ENCODE measurements at regions not wholly inside any gene's neighbourhood (a gene's known extent, or its start where the extent isn't known, plus 50 kb on each side); places are given as distances from the start of the nearest gene placed in this dataset.
"Not testable (repeated sequence)": the region's sequence is repeated elsewhere in the genome, so short reads cannot be mapped to it uniquely, and the experiment has no call there.

DNA sequence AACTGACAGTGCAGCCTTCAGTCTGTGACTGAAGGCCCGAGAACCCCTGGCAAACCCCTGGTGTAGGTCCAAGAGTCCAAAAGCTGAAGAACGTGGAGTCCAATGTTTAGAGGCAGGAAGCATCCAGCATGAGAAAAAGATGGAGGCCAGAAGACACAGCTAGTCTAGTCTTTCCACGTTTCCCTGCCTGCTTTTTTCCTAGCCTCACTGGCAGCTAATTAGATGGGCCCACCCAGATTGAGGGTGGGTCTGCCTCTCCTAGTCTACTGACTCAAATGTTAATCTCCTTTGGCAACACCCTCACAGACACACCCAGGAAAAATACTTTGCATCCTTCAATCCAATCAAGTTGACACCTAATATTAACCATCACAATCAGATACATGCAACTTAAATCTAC, 87.8 kb downstream of the TENT5D start:
- DNase-seq (ENCODE audit: low spot score), result not testable (repeated sequence)

GRCh38 chrX:80511969-80512760, 91.9 kb downstream of the TENT5D start:
- DNase-seq (ENCODE audit: low spot score), result peak; percentile 1

DNA sequence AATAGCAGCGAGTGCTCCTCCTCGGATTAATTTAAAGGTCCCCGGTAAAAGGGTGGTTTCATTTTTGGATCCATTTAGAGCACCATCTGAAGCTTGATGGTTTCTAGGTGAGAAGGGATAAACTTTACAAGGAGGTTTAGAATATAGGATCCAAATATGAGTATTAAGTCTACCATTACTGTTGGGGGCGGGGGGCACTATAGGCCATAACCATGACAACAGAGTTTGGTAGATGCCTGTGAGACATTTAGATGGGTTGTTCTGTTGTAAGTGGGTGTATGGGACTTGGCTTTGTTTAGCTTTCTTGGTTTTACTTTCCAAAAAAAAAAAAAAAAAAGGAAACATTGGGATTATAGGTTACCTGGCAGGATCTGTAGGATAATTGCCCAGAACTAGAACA, 92.7 kb downstream of the TENT5D start:
- no peak for DNase-seq (ENCODE audit: low spot score)

GRCh38 chrX:80513625-80514024, 93.4 kb downstream of the TENT5D start:
- no peak for DNase-seq (ENCODE audit: low spot score)

GRCh38 chrX:80537096-80537495, 116.8 kb downstream of the TENT5D start:
- DNase-seq (ENCODE audit: low spot score), result no peak

GRCh38 chrX:80550722-80551121, 130.5 kb downstream of the TENT5D start:
- no peak for DNase-seq (ENCODE audit: low spot score)

DNA sequence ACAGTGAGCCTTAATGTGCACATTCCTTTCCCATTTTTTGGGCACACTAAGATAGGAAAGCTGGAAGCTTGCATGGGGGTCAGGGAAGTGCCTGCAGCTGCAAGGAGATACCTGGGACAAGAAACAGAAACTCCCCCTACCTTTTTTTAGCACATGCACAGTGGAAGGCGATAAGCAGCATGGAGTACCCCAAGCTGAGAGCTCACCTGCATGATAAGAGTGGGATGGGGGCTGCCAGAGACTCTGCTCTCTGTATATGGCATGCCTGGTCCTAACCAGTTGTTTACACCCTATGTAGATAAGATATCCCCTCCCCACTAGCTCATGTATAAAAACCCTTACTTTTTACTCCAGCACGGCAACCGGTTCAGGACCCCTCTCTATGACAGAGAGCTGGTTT, 135.9 kb downstream of the TENT5D start:
- no peak for DNase-seq (ENCODE audit: low spot score)

DNA sequence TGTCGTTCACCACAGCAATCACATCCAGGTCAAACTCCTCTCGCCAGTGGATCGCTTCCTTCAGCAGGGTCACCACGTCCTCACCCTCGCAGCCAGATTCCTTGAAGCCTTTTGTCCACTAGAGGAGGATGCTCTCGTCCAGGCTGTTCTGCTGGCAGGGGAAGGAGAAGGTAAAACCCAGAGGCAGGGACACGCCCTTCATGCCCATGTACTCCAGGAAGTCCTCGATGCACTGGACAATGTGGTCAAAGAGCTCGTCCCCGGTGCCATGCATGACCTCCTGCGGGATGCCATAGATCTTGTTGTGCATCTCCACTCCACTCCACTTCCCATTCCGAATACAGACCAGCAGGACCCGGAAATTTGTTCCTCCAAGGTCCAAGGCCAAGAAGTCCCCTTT, 152.4 kb downstream of the TENT5D start:
- no peak for DNase-seq (ENCODE audit: low spot score)

- no peak for DNase-seq (ENCODE audit: low spot score)
These were observed 153.0 kb downstream of the TENT5D start for GRCh38 chrX:80573275-80573674.

GRCh38 chrX:80574486-80575086, 154.3 kb downstream of the TENT5D start:
- not testable (repeated sequence) for DNase-seq (ENCODE audit: low spot score)

DNA sequence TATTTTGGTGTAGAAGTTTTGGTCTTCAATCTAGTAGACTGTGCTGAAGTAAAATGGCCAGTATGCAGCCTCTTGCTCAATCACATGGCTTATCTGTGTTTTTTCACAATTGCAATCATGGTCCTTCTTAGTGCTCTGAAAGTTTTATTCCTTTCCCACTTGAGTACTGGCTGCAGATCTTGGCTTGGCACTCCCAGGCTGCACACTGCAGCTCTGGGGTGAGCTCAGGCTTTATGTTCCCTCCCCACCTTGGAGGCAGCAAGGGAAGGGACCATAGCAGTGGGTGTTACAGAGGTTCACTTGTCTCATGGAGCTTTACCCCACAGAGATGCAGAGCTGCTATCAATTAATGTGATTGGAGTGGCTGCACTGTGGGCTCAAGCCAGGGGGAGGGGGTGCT, 156.0 kb downstream of the TENT5D start:
- DNase-seq (ENCODE audit: low spot score), result no peak

- no peak for DNase-seq (ENCODE audit: low spot score)
These were observed 156.7 kb downstream of the TENT5D start for GRCh38 chrX:80576806-80577533.

- DNase-seq (ENCODE audit: low spot score), result peak; percentile 0
These were observed 158.4 kb downstream of the TENT5D start for GRCh38 chrX:80578517-80579105.

GRCh38 chrX:80590992-80591391, 170.7 kb downstream of the TENT5D start:
- not testable (repeated sequence) for DNase-seq (ENCODE audit: low spot score)

DNA sequence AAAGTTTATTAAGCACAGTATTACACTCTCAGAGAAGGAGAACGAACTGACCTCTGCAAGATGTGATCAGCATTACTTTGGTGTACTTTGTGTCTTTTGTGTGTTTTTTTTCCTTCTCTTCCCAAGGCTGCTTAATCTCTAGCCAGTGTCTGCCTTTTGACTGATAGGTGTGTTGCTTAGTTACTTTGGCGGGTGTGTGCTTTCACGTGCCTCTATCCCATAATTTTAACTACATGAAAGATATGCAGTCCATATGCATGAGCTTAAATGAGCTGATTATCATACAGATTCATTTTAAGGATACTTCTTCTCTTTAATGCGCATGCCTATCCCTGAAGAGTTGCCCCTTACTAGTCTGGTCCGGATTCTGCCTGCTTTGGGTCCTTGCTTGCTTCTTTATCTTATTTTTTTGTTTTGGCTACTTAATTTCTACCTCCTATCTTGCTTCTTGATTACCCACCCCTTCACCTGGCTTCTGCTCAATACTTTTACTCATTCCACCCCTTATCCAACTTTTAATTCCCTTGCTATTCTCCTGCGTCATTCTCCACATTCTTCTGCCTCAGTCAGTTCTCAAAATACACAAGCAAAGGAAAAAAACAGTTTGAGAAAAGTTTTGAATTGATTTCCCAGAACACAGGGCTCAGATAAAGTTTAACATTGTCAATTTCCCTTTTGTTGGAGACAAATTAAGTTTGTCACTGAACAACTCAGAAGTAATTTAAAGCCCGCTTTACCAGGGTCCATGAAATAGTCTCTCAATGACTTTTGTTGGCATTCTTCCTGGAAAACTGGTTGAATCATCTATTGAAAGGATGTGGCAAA, 182.0 kb downstream of the TENT5D start:
- DNase-seq (ENCODE audit: low spot score), result no peak
